Bronchial epithelial cell (primary cell): ENCODE measurements at regions not wholly inside any gene's neighbourhood (a gene's known extent, or its start where the extent isn't known, plus 50 kb on each side); places are given as distances from the start of the nearest gene placed in this dataset.

ENCODE experiments used
- DNase-seq: peaks from one replicate; pipeline ENCODE4 v3.0.0-alpha.2; 2010; ENCODE audit warnings: low read depth
- FAIRE-seq: peaks from 2 replicates; lab custom pipeline; 2011; peaks lifted over from hg19 to GRCh38; lab: Jason Lieb, UNC
- H3K27me3 ChIP-seq: 2 replicates; pipeline ENCODE4 v1.5.1; 2011; ENCODE audit warnings: low read length; ENCODE audit not compliant: control insufficient read depth, insufficient read depth
- H3K36me3 ChIP-seq: 2 replicates; pipeline ENCODE4 v1.5.1; 2011; ENCODE audit warnings: low read length; ENCODE audit not compliant: control insufficient read depth, insufficient read depth
- H3K4me3 ChIP-seq: 2 replicates; pipeline ENCODE4 v1.5.1; 2011; ENCODE audit warnings: mild to moderate bottlenecking, low read depth, low read length, control low read depth
- TF ChIP-seq, protein P1 (sequence below): IDR thresholded peaks from 2 replicates; pipeline ENCODE4 v1.5.1; 2011; ENCODE audit warnings: mild to moderate bottlenecking, moderate library complexity, low read length, control low read depth, inconsistent platforms; ENCODE audit not compliant: insufficient read depth, severe bottlenecking

DNA sequence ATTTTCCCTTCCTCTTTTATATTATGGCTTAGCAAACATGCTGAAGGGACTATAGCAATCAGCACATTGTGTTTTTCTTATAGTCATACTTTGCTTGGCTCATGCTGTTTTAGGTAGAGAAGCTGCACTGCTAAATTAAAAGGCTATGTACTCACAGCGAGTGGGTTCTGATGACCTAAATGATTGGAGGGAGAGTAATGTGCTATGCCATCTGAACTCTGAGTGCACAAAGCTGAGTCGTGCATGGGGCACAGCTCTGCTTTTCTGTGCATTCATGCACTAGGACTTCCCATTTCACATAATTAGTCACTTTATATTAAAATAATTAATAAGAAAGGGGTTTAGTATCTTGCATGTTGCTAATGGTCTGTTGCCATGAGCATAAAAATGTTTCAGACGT, 132.7 kb upstream of the ADGRL3 start:
- H3K4me3 ChIP-seq, result no peak overlapping the region
- H3K27me3 ChIP-seq, result no peaks in the 10 kb centered on the region
- FAIRE-seq (no peak), DNase-seq (no peak)
- TF ChIP-seq, protein P1, sequence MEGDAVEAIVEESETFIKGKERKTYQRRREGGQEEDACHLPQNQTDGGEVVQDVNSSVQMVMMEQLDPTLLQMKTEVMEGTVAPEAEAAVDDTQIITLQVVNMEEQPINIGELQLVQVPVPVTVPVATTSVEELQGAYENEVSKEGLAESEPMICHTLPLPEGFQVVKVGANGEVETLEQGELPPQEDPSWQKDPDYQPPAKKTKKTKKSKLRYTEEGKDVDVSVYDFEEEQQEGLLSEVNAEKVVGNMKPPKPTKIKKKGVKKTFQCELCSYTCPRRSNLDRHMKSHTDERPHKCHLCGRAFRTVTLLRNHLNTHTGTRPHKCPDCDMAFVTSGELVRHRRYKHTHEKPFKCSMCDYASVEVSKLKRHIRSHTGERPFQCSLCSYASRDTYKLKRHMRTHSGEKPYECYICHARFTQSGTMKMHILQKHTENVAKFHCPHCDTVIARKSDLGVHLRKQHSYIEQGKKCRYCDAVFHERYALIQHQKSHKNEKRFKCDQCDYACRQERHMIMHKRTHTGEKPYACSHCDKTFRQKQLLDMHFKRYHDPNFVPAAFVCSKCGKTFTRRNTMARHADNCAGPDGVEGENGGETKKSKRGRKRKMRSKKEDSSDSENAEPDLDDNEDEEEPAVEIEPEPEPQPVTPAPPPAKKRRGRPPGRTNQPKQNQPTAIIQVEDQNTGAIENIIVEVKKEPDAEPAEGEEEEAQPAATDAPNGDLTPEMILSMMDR, result no peak
- no peaks in the 10 kb centered on the region for H3K36me3 ChIP-seq

- no peak for FAIRE-seq
- Histone ChIP-seq H3K27me3 (no peaks in the 10 kb centered on the region), H3K36me3 (no peaks in the 10 kb centered on the region), H3K4me3 (no peak overlapping the region)
- TF ChIP-seq, protein P1, result no peak
- no peak for DNase-seq
Observed at GRCh38 chr4:61068060-61068459, 132.1 kb upstream of the ADGRL3 start.

- Histone ChIP-seq H3K36me3 (no peaks in the 10 kb centered on the region), H3K27me3 (no peaks in the 10 kb centered on the region), H3K4me3 (no peak overlapping the region)
- DNase-seq (peak; percentile 13), FAIRE-seq (no peak)
- TF ChIP-seq, protein P1, result no peak
Observed at GRCh38 chr4:61068745-61069144, 131.4 kb upstream of the ADGRL3 start.

DNA sequence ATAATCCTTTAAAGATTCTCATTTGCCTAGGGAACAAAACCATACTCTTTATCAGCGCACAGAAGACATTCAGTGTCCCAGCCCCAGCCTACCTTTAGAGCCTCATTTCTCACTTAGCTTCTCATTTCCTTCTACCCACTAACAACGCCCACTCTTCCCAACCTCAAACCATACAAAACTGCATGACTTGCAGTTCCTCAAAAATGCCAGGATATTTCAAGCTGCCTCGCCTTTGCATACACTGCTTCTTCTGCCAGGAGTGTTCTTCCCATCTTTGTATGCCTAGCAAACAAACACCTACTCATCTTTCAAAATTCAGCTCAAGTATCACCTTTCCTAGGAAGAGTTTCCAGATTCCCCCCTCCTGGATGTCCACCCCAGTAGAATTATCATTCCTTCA, 129.9 kb upstream of the ADGRL3 start:
- FAIRE-seq (no peak), DNase-seq (peak; percentile 1)
- Histone ChIP-seq H3K36me3 (no peaks in the 10 kb centered on the region), H3K27me3 (no peaks in the 10 kb centered on the region), H3K4me3 (no peak overlapping the region)
- TF ChIP-seq, protein P1, result no peak

GRCh38 chr4:61079427-61079826, 120.7 kb upstream of the ADGRL3 start:
- Histone ChIP-seq H3K27me3 (no peaks in the 10 kb centered on the region), H3K4me3 (no peak overlapping the region), H3K36me3 (no peaks in the 10 kb centered on the region)
- TF ChIP-seq, protein P1, result no peak
- FAIRE-seq, result no peak
- DNase-seq, result peak; percentile 5

DNA sequence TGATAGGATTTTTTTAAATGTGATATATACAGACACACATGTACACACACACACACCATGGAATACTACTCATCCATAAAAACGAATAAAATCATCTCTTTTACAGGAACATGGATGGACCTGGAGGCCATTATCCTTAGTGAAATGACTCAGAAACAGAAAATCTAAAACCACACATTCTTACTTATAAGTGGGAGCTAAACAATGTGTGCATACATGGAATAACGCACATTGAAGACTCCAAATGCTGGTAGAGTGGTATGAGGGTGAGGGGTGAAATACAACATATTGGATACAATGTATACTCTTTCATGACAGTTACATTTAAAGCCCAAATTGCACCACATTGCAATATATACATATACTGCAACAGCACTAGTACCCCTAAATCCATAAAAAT, 120.2 kb upstream of the ADGRL3 start:
- FAIRE-seq (no peak), DNase-seq (no peak)
- Histone ChIP-seq H3K36me3 (no peaks in the 10 kb centered on the region), H3K27me3 (no peaks in the 10 kb centered on the region), H3K4me3 (no peak overlapping the region)
- TF ChIP-seq, protein P1, result no peak
